NCI-H526 treated with DMSO at 0.1 percent for 48 hours (cell line): ENCODE measurements at regions not wholly inside any gene's neighbourhood (a gene's known extent, or its start where the extent isn't known, plus 50 kb on each side); places are given as distances from the start of the nearest gene placed in this dataset.
"Not testable (repeated sequence)": the region's sequence is repeated elsewhere in the genome, so short reads cannot be mapped to it uniquely, and the experiment has no call there.

ENCODE experiments used
- DNase-seq: peaks from one replicate; lab custom pipeline; 2025; lab: John Stamatoyannopoulos, UW

DNA sequence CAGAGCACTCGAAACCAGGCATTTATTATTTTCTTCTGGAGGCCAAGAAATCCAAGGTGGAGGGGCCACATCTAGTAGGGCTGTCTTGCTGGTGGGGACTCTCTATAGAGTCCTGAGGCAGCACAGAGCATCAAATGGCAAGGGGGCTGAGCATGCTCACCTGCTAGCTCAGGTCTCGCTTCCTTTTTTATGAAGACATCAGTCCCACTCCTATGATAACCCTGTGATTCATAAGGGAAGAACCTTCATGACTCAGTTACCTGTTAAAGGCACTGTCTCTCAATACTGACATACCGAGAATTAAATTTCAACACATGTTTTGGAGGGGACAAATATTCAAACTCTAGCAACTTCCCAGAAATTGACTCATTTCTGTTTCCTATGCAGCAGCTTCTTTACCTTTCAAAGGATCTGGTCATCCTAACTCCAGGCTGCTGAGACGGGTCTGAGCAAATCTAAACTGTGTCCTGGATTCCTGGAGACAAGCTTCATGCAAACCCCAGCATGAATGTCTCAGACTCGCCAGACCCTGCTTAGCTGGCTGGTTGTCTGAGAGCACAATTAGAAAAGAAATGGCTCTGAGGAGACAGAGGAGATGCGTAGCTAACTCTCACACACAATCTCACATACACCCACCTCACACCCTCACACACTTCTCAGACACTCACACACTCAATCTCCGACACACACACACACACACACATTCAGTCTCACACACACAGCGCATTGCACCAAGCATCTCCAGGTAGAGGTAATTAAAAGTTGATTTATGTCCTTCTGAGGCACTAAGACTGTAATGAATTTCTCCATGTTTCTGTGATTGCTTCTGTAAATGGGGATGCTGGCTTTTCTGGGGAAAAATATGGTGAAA, 280.8 kb downstream of the BCL2L11 start:
- DNase-seq: not testable (repeated sequence)

DNA sequence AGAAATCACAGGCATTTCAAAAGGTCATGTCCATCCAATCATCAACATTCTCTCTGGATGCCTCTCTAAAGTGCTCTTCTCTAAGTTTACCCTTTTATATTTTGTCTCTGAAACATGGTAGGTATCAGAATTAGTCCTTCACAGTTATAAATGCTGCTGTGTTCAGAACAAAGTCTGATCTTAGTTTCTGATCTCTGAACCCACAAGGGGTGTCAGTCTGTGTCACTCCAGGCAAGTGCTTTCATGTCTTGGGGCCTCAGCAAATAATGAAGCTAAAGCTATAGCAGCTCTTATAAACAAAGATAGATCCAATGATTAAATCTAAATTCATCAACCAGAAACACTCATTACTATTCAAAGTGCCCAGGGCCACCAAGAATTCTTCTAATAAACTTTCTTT, 281.7 kb downstream of the BCL2L11 start:
- DNase-seq: not testable (repeated sequence)

DNA sequence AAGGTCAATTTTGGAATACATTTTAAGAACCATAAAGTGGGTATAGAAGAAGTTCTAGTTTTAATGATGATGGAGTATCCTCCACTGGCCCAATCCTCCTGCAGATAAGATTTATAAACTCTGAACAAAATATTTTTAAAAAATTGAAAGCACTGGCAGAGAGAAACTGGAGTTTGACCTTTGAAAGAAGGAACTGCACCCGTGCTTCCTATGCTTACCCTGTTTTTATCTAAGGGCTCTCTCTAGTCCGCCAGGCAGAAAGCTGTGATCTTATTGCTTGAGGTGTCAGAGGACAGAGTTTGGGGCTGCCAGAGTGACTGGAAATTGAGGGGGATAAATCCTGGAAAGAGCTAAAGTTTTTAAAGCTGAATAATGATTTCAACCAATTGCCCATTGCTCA, 282.6 kb downstream of the BCL2L11 start:
- DNase-seq: not testable (repeated sequence)

GRCh38 chr2:111406616-111407015, 285.9 kb downstream of the BCL2L11 start:
- not testable (repeated sequence) for DNase-seq

GRCh38 chr2:111407632-111408194, 287.0 kb downstream of the BCL2L11 start:
- DNase-seq: not testable (repeated sequence)

DNA sequence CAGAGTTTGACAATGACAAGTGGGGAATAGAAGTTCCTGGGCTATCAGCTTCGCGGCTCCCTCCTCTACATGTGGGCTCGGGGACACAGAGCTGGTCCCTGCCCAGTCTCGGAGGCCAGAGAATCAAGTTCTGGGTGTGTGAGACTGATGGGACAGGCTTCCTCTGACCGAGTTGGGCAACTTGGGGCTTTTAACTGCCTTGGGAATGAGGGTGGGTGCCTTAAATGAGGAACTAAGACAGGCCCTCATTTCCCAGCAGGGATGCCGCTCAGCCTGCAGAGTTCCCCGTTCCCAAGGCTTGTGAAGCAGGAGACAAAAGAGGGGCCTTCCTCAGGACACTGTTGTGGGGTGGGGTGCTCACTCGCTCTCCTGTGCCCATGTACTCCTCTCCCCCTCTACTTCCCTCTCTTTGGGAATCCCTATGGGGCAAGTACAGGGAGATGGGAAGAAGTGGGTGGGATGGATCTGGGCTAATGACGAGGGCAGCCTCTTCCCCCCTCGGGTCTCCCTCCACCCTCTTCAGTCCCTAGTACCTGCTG, 290.2 kb downstream of the BCL2L11 start:
- DNase-seq: not testable (repeated sequence)

DNA sequence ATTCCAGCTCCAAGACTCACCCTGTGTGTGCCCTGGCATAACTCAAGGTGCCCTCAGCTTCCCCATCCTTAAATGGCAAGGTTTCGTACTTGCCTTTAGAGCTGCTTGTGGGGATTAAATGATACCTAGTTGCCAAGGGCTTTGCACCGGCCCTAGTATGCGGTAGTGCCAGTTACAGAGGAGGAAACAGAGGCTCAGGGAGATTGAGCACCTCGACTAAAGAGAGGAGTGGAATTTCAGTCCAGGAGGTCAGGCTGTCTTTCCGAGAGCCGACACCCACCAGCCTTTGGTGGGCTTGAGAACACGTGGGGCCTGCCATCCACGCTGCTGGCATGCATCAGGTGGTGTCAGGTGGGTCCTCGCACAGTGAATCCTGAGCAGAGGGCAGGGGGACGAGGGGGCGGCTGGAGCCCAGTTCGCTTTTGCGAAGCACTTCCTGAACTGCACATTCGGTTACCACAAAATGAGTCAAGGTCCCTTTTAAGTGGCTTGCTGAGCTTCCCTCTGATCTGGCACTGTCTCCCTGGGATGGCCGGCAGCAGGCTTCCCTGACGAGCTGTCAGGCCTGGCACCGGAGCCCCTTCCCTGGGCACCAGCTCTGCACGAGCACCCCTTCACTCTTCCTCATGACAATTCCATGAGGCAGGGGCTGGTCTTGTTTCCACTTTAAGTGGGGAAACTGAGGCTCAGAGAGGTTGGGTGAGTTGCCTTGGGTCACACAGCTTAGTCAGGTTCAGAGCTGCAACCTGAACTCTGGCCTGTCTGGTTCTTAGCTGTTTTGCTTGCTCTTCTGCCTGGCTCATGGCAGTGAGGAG, 291.4 kb downstream of the BCL2L11 start:
- not testable (repeated sequence) for DNase-seq

DNA sequence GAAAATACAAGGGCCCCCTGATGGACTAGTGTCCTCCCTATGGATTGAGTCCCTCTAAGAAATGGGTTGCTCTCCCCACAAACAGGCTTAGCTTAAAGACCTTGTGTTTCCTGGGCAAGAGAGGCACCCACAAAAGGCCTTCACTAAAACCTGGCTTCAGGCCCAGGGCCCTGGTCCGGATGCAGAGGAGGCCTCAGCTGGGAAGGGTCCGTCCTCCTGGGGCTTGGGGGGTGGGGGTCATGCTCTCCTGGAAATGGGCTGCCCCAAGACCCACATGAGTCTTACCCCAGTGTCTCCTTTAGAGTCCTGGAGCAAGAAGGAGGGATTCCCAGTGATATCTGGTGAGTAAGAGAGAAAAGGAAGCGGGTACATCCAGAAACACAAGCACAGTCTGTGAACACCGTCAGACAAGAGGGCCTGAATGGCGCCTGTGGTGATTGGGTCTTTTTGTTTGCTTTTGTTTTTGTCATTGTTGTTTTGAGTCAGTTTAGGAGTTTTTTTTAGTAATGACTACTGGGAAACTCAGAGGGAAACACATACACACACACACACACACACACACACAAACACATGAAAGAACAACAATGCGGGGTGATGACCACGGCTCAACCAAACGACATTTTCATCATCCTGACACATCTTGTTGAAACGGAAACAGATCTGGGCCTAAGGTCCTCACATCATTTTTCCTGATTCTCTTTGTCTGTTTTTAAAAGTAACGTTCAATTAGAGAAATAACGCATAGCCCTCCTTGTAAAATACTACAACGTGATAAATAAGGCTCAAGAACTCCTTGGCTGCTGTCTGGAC, 292.3 kb downstream of the BCL2L11 start:
- DNase-seq: not testable (repeated sequence)

DNA sequence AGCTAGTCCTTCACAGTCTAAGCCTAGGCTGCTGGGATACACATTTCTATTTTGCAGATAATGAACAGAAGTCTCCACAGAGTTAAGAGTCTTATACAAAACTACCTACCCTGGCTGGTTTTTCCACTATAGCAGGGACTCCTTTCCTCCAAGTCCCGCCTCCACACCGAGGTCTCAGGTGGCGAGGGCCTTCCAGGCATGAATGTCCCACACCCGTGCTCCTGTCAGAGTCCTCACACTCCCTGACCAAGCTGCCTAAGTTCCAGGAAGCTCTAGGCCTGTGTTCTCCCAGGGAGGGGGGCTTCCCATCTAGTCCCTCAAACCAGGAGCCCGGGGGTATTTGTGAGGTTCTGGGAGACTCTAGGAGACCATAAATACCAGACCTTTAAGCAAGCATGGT, 293.2 kb downstream of the BCL2L11 start:
- DNase-seq: not testable (repeated sequence)

GRCh38 chr2:111415765-111416743, 295.3 kb downstream of the BCL2L11 start:
- DNase-seq: not testable (repeated sequence)

GRCh38 chr2:111417026-111417425, 296.3 kb downstream of the BCL2L11 start:
- not testable (repeated sequence) for DNase-seq

GRCh38 chr2:111418091-111418875, 297.6 kb downstream of the BCL2L11 start:
- not testable (repeated sequence) for DNase-seq

DNA sequence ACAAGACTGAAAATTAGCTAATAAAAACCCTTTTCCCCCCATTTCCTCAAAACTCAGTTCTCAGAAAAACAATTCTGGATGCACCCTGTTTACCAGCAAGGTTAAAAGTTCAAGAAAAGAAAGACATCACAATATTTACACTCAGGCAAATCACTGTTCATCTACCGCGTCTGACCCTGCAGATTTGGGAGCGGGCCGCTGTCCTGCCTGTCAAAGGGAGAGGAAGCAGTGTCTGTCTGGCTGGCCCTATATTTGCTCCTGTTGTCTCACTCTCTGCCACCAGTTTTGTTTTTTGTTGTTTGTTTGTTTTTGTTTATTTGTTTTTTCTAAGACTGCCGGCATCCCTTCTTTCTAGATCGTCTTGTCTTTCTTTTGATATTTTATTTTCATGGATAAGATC, 299.4 kb downstream of the BCL2L11 start:
- not testable (repeated sequence) for DNase-seq

GRCh38 chr2:111420835-111421234, 300.1 kb downstream of the BCL2L11 start:
- DNase-seq: not testable (repeated sequence)

- DNase-seq: not testable (repeated sequence)
Measured at GRCh38 chr2:111421949-111422348, 301.2 kb downstream of the BCL2L11 start.

GRCh38 chr2:111422562-111422961, 301.8 kb downstream of the BCL2L11 start:
- not testable (repeated sequence) for DNase-seq

DNA sequence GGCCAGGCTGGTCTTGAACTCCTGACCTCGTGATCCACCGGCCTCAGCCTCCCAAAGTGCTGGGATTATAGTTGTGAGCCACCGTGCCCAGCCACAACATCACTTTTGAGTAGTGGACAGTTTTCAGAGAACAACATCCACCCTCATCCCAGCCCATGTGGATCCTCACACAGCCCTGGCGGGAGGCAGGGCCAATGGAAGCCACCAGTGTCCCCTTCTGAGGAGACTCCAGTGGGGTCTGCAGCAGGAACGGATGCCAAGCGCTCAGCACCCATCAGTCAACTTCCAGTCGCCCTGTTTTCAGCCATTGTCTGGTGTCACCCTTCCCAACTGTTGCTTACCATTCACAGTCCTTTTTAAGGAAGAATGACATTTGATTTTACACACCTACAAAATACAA, 302.5 kb downstream of the BCL2L11 start:
- DNase-seq: not testable (repeated sequence)

DNA sequence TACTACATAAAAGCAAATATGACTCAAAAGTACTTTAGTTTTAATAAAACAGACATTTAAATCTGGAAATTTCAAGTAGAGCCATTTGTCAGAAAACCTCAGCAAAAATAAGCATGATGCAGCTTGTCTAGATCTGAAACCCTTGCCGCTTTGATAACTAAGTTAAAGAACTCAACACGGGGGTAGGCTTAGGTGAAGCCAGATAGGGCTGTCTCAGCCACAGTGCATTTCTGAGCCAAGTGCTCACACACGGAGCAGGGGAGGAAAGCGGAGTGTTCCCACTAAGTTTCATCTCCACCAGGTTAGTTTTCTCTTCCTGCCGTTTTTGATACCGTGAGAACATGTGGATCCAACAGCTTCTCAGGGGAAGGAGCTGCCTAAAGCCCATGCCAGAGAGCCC, 303.5 kb downstream of the BCL2L11 start:
- not testable (repeated sequence) for DNase-seq

- not testable (repeated sequence) for DNase-seq
Measured at GRCh38 chr2:111424851-111425309, 304.2 kb downstream of the BCL2L11 start.
